NCI-H510A treated with DMSO at 0.1 percent for 48 hours (cell line): ENCODE measurements at regions not wholly inside any gene's neighbourhood (a gene's known extent, or its start where the extent isn't known, plus 50 kb on each side); places are given as distances from the start of the nearest gene placed in this dataset.
A peak's percentile ranks its signal among the peaks of the same experiment; 100 is the strongest.
"Not testable (repeated sequence)": the region's sequence is repeated elsewhere in the genome, so short reads cannot be mapped to it uniquely, and the experiment has no call there.

Source experiments
- DNase-seq: peaks from one replicate; lab custom pipeline; 2025; lab: John Stamatoyannopoulos, UW

DNA sequence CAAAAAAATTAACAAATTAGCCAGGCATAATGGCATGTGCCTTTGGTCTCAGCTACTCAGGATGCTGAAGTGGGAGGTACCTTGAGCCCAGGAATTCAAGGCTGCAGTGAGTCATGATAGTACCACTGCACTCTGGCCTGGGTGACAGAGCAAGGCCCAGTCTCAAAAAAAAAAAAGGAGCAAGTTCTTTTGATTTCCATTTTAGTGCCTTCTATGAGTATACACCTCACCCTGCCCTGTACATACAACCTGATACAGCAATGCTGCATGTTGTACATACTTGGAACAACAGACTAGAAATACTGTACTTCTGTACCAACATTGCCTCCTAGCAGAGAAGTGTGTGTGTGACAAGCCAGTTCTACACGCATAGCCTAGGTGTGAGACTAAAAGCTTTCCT is 97.3 kb upstream of the CARMIL1 start:
- no peak for DNase-seq

DNA sequence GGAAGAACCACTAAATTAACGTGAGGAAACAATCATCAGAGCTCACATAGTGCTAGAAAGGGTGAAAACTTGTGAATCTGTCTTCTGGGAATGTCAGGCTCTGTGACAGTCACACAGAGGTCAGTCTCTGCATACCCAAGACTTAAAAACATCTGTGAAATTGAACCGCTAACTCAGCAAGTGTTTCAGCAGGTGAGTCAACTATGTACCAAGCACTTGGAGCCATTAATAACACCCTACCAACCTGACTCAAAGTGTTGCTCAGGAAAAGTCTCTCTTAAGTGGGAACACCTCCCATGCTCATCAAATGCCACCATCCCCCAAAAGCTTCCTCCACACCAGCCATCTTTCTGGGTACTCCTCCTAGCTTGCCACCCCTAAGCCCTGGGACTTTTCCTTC is 92.3 kb upstream of the CARMIL1 start:
- no peak for DNase-seq

DNA sequence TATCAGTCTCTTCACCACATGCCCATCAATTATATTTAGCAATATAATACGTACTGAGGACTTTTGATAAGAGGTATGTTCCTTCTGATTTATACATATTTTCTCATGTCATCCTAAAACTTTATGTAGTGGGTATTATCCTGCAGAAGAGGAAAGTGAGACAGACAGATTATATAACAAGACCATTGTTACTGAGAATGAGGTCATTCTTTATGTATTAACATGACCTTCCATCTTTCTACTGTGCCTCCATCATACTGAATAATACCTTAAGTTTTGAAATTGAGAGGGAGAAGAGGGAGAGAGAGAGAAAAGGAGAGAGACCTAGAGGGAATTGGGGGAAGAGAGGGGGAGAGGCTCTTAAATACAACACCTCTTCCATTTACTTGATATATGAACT is 90.9 kb upstream of the CARMIL1 start:
- no peak for DNase-seq

DNA sequence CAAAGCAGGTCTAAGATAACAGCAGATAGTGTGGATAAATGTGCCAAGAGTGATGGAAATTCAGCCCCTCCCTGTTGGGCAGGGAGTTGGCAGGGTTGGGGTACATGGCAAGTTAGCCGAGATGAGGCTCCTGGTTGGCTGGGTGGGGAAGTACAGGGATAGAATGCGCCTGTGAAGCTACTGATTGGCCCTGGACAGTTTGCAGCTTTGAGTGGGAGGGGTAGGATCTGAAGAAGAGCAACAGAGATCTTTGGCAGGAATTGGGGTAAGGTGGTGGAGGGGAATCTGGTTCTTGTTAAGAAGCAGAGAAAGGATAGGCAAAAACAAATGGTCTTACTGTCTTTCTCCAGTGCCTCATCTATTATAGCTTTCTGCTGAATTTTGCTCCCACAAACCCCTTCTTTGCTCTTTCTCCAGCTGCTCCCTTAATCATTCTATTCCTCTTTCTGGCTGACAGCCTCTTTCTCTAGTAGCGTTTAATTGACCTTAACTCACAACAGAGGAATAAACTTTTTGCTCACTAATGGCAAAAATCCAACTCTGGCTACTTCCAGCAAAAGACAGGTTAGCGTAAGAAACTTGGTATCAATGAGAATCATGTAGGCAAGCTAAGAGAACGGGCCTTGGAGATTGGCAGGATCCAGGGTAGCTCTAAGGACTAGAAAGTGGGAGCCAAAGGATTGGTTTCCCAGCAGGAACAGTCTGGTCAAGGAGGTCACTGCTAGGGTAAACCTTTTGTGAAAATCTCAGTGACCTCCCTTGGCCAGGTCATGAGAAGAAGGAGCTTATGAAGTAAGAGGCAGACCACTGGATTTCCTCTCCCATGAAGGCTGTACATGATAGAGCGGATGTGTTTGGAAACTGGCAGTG is 86.3 kb upstream of the CARMIL1 start:
- no peak for DNase-seq

GRCh38 chr6:25193460-25194171 is 85.6 kb upstream of the CARMIL1 start:
- DNase-seq = no peak

GRCh38 chr6:25194172-25194678 is 84.9 kb upstream of the CARMIL1 start:
- no peak for DNase-seq

GRCh38 chr6:25196464-25196863 is 82.7 kb upstream of the CARMIL1 start:
- no peak for DNase-seq

DNA sequence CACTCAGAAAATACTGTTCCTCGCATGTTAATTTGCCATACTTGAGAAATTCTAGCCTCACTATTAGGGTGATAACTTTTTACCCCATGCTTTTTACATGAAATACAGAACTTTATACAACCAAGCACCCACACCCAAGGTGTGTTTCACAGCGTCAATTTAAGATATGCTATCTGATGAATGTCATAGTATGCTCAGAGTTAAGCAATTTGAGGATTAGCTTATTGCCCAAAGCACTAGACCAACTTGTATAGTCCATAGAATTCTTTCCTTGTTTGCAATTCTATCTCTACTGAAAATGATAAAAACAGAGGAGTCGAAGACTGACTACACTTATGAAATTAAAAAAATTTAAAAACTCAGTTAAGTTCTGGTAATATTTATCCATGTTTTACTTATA is 82.1 kb upstream of the CARMIL1 start:
- DNase-seq = no peak

DNA sequence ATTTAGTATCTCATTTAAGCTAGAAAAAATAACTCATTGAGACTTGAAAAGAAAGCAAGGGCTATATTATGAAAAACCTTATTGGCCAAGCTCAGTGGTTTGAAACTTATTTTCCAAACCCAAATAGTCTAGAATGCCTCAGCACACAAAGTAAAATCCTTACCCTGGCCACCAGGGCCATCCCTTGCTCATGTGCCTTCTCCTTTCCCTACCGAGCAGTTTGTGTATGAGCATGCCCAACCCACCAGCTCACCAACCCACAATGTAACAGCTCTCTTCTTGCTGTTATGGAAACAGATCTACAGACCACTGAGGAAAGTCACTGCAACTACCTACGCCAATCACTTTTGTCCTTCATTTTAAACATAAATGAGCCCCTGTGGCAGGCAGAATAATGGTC is 79.6 kb upstream of the CARMIL1 start:
- no peak for DNase-seq

DNA sequence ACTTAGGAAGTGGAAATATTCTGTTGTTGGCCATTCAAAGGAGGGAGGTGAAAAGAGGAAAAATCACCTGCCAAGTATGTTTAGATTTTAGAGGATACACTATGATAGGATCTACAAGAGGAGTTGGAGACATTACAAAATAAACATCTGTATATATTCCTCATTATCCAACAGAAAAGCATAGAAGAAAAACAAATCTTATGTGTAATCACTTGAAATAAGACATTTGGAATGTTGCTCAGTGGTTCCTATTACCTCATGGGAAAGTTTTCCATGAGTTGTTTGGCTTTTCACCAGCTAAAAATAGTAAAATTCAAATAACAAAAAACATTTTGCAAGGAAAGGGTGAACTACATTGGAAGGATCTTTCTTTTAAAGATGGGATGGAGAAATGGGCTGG is 76.7 kb upstream of the CARMIL1 start:
- DNase-seq = no peak

- DNase-seq = no peak
These were observed 73.5 kb upstream of the CARMIL1 start for GRCh38 chr6:25205629-25206028.

- DNase-seq = not testable (repeated sequence)
These were observed 71.6 kb upstream of the CARMIL1 start for GRCh38 chr6:25207453-25208155.

- DNase-seq = no peak
These were observed 63.3 kb upstream of the CARMIL1 start for GRCh38 chr6:25215881-25216280.

DNA sequence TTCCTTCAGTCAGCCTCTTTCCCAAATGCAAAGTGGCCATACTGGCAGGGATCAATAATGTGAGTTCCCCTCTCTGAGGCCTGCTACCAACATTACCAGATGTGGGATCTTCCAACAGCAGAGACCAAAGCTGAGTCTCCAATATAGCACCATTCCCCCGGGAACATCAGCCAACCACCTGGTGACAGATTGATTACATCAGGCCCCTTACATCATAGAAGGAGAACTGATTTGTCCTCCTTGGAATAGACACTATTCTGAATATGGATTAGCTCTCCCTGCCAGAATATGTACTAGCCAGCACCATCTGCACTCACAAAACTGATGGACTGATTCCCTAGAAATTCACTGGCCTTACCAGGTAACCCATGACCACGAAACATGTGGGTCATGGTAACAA is 61.9 kb upstream of the CARMIL1 start:
- DNase-seq = no peak

- no peak for DNase-seq
These were observed 61.3 kb upstream of the CARMIL1 start for GRCh38 chr6:25217829-25218228.

DNA sequence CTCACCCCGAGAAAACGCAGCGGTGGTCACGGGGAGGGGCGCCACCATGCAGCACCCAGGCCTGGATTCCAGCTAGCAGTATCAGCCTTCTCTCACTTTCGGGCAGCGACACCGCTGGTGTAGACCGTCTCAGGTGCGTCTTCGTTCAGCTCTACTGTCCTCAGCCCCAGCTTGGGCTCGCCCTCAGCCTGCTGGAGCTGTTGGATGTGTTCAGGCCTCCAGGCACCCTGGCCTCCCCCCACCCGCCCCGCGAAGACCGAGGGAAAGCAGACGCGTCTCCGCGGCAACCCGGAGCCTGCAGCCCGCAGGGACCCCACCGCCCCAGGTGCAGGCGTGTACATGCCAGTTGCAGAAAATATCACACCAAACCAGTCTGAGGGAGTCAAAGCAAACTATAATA is 60.8 kb upstream of the CARMIL1 start:
- no peak for DNase-seq

GRCh38 chr6:25219216-25219916 is 59.8 kb upstream of the CARMIL1 start:
- no peak for DNase-seq

DNA sequence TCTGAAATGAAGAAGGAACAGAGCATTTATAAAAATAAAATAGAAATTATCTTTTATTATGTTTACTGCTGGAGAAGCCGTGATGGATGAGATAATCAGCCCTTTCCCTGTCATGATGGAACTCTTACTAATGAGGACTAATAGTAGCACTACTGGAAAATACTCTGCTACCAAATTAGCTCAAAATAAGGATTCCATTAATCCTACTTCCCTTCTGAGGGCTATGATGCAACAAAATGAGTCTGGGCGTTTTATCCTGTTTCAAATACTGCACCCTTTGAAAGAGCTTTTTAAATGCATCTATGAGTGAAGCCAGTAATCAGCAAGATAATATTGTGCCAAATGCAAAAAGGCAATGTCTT is 59.3 kb upstream of the CARMIL1 start:
- DNase-seq = no peak

DNA sequence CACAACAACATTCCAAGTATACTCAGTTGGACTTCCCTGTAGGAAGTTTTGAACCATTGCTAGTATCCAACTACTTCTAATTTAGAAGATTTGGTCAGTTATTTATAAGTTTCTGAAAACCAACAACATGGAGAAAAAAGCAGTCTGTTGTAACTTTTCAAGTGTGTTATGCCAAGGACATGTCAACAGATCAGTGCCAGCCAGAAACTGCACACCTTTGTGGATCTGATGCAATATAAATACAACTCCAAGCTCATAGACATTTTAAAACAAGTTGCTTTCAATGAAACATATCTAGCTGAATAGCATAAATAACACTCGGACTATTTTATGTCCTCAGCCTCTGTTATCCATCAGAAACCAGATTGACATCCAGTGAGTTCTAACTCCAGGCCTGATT is 58.3 kb upstream of the CARMIL1 start:
- DNase-seq = no peak

DNA sequence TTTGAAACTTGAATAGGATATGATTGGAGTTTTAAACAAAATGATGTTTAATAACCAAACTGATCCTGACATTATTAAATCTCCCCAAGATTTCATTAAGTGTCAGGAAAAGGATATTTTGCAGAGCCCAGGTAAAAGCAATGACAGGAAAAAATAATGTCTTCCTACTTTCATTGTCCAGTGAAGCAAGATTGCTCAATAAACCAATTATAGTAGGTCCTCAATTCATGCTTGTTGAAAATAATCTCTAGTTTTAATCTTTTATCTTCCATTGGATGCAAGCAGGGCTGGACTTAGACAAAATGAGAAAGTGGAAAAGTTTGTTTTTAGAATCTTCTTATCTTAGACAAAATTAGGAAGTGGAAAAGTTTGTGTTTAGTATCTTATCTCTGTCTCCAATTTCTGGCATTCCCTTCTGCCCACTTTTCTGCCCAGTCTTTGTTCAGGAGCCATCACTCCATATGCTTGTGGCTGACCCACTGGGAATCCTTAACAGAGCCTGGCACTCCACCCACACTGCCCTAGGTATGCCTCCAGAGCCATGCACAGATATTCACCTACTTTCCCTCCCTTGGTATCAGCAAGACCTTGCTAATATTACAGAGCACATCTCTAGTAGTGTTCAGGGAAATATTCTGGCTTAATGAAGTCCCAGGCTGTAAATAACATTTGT is 57.0 kb upstream of the CARMIL1 start:
- DNase-seq = no peak

DNA sequence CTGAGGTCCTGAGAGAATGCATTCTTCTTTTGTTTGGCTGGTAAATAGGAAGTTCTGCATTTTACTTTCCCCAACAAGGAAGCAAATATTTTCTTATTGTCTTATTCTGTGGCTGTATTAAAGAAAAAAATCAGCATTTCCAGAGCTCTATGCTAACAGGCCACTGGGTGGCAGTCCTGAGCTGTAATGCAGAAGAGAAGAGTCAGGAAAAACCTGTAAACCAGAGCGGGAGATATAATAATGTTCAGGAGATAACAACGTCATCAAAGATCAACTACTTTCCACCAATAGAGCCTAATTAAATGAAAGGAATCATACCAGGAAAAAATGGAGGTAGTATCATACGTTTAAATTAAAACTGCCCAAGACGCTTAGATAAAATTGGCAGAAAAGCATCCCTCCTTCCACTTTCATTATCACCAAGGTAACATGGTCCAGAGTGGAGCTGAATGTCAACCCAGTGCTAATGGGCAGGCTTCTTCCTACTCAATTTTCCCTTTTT is 55.6 kb upstream of the CARMIL1 start:
- peak; percentile 88 for DNase-seq
